Esophagus muscularis mucosa (tissue), 4 donors: ENCODE measurements at regions not wholly inside any gene's neighbourhood (a gene's known extent, or its start where the extent isn't known, plus 50 kb on each side); places are given as distances from the start of the nearest gene placed in this dataset.
"Not testable (repeated sequence)": the region's sequence is repeated elsewhere in the genome, so short reads cannot be mapped to it uniquely, and the experiment has no call there.

ENCODE experiments used
- DNase-seq: peaks from one replicate; pipeline ENCODE4 v3.0.0-alpha.2; 2017; ENCODE audit errors: extremely low spot score
- H3K27ac ChIP-seq, 4 donors: fragments of 200-600 bp; sonication (generic); replicated peaks in 1 of 4; 1 replicate in 3 of 4; 2 replicates in 1 of 4; pipeline ENCODE4 v1.5.1; 2016 to 2019; ENCODE audit warnings: mild to moderate bottlenecking in 1 of 4
- H3K27me3 ChIP-seq, 4 donors: fragments of 200-600 bp; sonication (generic); one replicate each; pipeline versions ENCODE4 v1.5.1 to v1.6.0; 2016 to 2019
- H3K36me3 ChIP-seq, 4 donors: fragments of 200-600 bp; sonication (generic); one replicate each; pipeline ENCODE4 v1.5.1; 2016 to 2019
- H3K4me1 ChIP-seq, 4 donors: fragments of 200-600 bp; sonication (generic); one replicate each; pipeline ENCODE4 v1.5.1; 2016 to 2019
- H3K4me3 ChIP-seq, 4 donors: fragments of 200-600 bp; sonication (generic); 1 replicate in 2 of 4; 2 replicates in 2 of 4; pipeline ENCODE4 v1.5.1; 2016 to 2019; ENCODE audit warnings: mild to moderate bottlenecking in 4 of 4, moderate library complexity in 1 of 4
- H3K9me3 ChIP-seq, 4 donors: fragments of 200-600 bp; sonication (generic); 1 replicate in 3 of 4; 2 replicates in 1 of 4; pipeline ENCODE4 v1.5.1; 2016 to 2019
- EP300 ChIP-seq: sonication (generic); formaldehyde crosslinking; IDR thresholded peaks from one replicate; pipeline ENCODE4 v1.6.1; 2017; ENCODE audit warnings: antibody characterized with exemption
- POLR2A ChIP-seq: fragments of 450-650 bp; IDR thresholded peaks from one replicate; pipeline ENCODE4 v1.6.1; 2017; ENCODE audit warnings: antibody characterized with exemption, moderate library complexity, mild to moderate bottlenecking, low read depth
- POLR2AphosphoS5 ChIP-seq, 2 donors: sonication (generic); formaldehyde crosslinking; IDR thresholded peaks; one replicate each; pipeline ENCODE4 v1.6.1; 2017; ENCODE audit warnings: antibody characterized with exemption in 2 of 2
- WGBS: methylation state at CpG from one replicate; pipeline ENCODE4 v1.1.5; 2018; 5-methylcytosine and 5-hydroxymethylcytosine counted together
- intact Hi-C: fragments of 100-400 bp; cut with DNase I; formaldehyde crosslinking; loops from one replicate; pipeline ENCODE4 v1.15.1; 2023
- TF ChIP-seq, protein P1 (sequence below), 3 experiments: fragments of 200-600 bp in 2 of 3; fragments of 450-650 bp in 1 of 3; sonication (generic) in 2 of 3; IDR thresholded peaks; one replicate each; pipeline ENCODE4 v1.5.1; 2017 to 2019; ENCODE audit warnings: antibody characterized with exemption in 3 of 3, mild to moderate bottlenecking in 2 of 3, moderate library complexity in 1 of 3

DNA sequence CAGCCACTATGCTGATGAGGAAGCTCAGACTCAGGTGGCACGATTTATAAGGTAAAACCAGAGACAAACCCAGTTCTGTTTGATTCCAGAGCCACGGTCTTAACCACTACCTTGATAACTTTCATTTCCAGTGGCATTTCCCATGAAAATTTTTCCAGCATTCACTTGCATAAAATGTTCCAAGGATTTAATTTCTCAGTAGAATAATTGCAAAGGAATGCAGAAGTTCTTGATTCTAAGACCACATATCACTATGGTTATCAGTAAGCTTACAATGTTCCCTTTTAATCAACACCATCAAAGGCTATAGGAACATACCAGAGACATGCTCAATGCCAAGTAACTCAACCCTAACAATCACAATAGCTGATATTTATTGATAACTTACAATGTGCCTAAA is 306.0 kb upstream of the HS3ST5 start:
- WGBS, result 80% methylated on average over 2 of the region's 2 CpGs
- Histone ChIP-seq H3K27me3 (no peaks in the 10 kb centered on the region), H3K9me3 (no peaks in the 10 kb centered on the region), H3K36me3 (no peaks in the 10 kb centered on the region), H3K27ac (no peak overlapping the region), H3K4me1 (no peaks in the 10 kb centered on the region), H3K4me3 (no peak overlapping the region)
- TF ChIP-seq POLR2AphosphoS5 (IDR thresholded peaks at IDR 0.05), result no peak
- TF ChIP-seq, protein P1, sequence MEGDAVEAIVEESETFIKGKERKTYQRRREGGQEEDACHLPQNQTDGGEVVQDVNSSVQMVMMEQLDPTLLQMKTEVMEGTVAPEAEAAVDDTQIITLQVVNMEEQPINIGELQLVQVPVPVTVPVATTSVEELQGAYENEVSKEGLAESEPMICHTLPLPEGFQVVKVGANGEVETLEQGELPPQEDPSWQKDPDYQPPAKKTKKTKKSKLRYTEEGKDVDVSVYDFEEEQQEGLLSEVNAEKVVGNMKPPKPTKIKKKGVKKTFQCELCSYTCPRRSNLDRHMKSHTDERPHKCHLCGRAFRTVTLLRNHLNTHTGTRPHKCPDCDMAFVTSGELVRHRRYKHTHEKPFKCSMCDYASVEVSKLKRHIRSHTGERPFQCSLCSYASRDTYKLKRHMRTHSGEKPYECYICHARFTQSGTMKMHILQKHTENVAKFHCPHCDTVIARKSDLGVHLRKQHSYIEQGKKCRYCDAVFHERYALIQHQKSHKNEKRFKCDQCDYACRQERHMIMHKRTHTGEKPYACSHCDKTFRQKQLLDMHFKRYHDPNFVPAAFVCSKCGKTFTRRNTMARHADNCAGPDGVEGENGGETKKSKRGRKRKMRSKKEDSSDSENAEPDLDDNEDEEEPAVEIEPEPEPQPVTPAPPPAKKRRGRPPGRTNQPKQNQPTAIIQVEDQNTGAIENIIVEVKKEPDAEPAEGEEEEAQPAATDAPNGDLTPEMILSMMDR (IDR thresholded peaks at IDR 0.05), result no peak
- no peak for TF ChIP-seq EP300
- DNase-seq, result no peak
- intact Hi-C loops, result no loop called here

DNA sequence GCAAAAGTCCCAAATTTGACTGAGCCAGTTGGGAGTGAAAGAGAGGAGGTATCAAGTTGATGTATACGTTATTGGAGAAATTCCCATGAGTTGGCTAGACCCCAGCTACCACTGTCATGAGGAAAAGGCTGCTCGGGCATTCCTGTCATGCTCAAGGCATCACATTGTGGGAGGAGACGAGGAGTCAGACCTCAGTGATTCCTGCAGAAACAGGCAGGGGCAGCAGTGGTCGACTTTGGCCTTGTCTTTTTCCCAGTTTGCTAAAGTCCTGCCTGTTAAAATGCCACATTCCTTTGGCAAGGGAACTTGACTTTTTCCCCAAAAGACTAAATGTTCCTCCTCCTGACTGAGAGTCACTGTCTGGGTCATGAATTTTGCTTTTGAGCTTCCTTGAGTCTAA is 295.5 kb upstream of the HS3ST5 start:
- Histone ChIP-seq H3K36me3 (no peaks in the 10 kb centered on the region), H3K9me3 (no peaks in the 10 kb centered on the region), H3K27me3 (no peaks in the 10 kb centered on the region), H3K4me3 (no peak overlapping the region), H3K4me1 (no peaks in the 10 kb centered on the region), H3K27ac (no peak overlapping the region)
- 47% methylated on average over 4 of the region's 4 CpGs for WGBS
- TF ChIP-seq POLR2A (no peak), POLR2AphosphoS5 (IDR thresholded peaks at IDR 0.05) (no peak), EP300 (no peak)
- TF ChIP-seq, protein P1 (IDR thresholded peaks at IDR 0.05), result no peak
- intact Hi-C loops, result no loop called here
- no peak for DNase-seq

DNA sequence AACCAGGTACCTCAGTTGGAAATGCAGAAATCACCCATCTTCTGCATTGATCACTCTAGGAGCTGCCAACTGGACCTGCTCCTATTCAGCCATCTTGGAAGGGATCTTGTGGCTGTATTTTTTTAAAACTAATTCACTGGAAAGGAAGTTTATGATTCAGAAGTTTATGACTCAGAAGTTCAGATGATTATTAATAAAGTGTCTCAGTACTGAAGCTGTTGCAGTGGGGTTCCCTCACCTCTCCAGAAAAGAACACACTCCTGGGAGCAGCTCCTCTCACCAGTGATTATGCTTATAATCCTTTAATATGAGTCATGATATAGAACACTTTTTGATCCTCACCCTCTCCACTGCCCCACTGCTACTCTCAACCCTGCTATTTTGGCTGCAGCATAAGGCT is 291.2 kb upstream of the HS3ST5 start:
- no peaks in the 10 kb centered on the region for H3K27me3 ChIP-seq
- no peaks in the 10 kb centered on the region for H3K9me3 ChIP-seq
- intact Hi-C loops, result no loop called here
- TF ChIP-seq, protein P1 (IDR thresholded peaks at IDR 0.05), result no peak
- TF ChIP-seq POLR2A, result no peak
- TF ChIP-seq EP300, result no peak
- no peak for TF ChIP-seq POLR2AphosphoS5 (IDR thresholded peaks at IDR 0.05)
- H3K4me1 ChIP-seq, result no peaks in the 10 kb centered on the region
- H3K4me3 ChIP-seq, result no peak overlapping the region
- no peak overlapping the region for H3K27ac ChIP-seq
- H3K36me3 ChIP-seq, result no peaks in the 10 kb centered on the region
- DNase-seq, result no peak

DNA sequence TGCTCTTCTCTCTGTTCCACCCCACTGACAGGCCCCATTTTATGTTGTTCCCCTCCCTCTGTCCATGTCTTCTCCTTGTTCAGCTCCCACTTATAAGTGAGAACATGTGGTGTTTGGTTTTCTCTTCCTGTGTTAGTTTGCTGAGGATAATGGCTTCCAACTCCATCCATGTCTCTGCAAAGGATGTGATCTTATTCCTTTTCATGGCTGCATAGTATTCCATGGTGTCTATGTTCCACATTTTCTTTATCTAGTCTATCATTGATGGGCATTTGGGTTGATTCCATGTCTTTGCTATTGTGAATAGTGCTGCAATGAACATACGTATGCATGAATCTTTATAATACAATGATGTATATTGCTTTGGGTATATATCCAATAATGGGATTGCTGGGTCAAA is 283.4 kb upstream of the HS3ST5 start:
- H3K9me3 ChIP-seq, H3K4me3 ChIP-seq, H3K4me1 ChIP-seq, H3K36me3 ChIP-seq, intact Hi-C loops, H3K27ac ChIP-seq, H3K27me3 ChIP-seq, DNase-seq: not testable (repeated sequence)
- 93% methylated on average over 1 of the region's 1 CpG for WGBS

DNA sequence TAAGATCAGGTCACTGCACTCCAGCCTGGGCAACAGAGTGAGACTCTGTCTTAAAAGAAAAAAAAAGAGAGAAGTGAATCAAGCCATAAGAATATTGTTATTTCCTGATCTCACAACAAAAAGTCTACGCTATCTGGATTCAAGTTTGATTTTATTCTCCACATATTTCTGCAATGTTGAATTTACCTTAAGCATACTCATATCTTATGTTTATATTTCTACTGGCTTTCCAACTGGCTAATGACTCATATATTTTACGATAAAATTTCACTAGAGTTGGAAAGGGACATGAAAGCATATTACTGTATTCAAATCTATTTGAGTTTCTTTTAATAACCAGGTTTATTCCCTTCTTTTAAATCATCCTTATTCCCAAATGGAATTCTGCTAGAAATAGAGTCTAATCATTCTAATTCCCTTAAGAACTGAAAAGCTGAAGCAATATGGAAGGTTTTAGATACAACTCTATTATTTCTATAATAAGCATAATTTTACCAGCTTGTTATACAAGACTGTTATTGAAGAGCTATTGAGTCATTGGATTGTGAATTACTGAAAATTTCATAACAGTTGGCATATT is 276.9 kb upstream of the HS3ST5 start:
- H3K27ac ChIP-seq, result no peak overlapping the region
- no peaks in the 10 kb centered on the region for H3K27me3 ChIP-seq
- WGBS, result 56% methylated on average over 2 of the region's 2 CpGs
- no peak for DNase-seq
- H3K36me3 ChIP-seq, result no peaks in the 10 kb centered on the region
- no peaks in the 10 kb centered on the region for H3K9me3 ChIP-seq
- no peak overlapping the region for H3K4me3 ChIP-seq
- intact Hi-C loops, result no loop called here
- TF ChIP-seq EP300 (no peak), POLR2AphosphoS5 (IDR thresholded peaks at IDR 0.05) (no peak), POLR2A (no peak)
- TF ChIP-seq, protein P1 (IDR thresholded peaks at IDR 0.05), result no peak
- H3K4me1 ChIP-seq, result no peaks in the 10 kb centered on the region
